Activated CD4-positive, CD25-positive, alpha-beta regulatory T cell treated with anti-CD3 and anti-CD28 coated beads, Interleukin-2, amount 50 U/mL, for 24 hours (primary cell): ENCODE measurements at regions not wholly inside any gene's neighbourhood (a gene's known extent, or its start where the extent isn't known, plus 50 kb on each side); places are given as distances from the start of the nearest gene placed in this dataset.

Experiments
- ATAC-seq, 2 donors: fragments of 150-1000 bp; cut with Tn5 transposase; one replicate each; pipeline ENCODE4 v1.10.0; 2021; ENCODE audit warnings: mild to moderate bottlenecking in 1 of 2, moderate library complexity in 1 of 2

- no peak for ATAC-seq
Measured at GRCh38 chr5:159764283-159765134, 151.8 kb upstream of the ADRA1B start.

- no peak for ATAC-seq
Measured at GRCh38 chr5:159765135-159765433, 151.2 kb upstream of the ADRA1B start.

- no peak for ATAC-seq
Measured at GRCh38 chr5:159765760-159766517, 150.3 kb upstream of the ADRA1B start.

GRCh38 chr5:159768243-159768642 lies 148.0 kb upstream of the ADRA1B start:
- no peak for ATAC-seq

- no peak for ATAC-seq
Measured at GRCh38 chr5:159772698-159773061, 143.6 kb upstream of the ADRA1B start.

GRCh38 chr5:159773062-159773924 lies 143.0 kb upstream of the ADRA1B start:
- ATAC-seq = peak; percentile 89 to 90

DNA sequence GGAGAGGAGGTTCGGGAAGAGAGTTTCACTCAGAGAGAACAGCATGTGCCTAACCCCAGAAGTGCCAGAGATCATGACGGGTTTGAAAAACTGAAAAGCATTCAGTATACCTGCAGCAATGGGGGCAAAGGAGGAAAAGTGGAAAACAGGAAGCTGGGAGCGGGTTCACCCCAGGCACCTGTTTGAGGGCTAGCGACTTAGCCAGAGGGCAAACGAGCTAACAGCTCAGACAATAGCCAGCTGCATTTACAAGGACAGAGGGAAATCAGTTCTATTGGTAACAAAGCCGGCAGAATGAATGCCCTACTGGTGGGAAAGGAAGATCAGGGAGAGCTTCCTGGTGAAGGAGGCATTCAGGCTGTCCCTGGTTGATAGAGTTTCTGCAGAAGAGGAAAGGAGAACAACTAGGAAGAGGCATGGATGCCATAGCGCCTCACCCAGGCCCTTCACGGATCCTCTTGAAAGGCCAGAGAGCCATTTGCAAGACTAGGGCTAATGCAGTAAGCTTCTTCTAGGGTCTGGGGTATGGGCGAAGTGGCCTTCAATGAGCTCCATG lies 141.7 kb upstream of the ADRA1B start:
- no peak for ATAC-seq

- no peak for ATAC-seq
Measured at GRCh38 chr5:159775890-159776289, 140.4 kb upstream of the ADRA1B start.

GRCh38 chr5:159777049-159777660 lies 139.1 kb upstream of the ADRA1B start:
- no peak for ATAC-seq

- ATAC-seq = no peak
Measured at GRCh38 chr5:159779481-159779880, 136.8 kb upstream of the ADRA1B start.

DNA sequence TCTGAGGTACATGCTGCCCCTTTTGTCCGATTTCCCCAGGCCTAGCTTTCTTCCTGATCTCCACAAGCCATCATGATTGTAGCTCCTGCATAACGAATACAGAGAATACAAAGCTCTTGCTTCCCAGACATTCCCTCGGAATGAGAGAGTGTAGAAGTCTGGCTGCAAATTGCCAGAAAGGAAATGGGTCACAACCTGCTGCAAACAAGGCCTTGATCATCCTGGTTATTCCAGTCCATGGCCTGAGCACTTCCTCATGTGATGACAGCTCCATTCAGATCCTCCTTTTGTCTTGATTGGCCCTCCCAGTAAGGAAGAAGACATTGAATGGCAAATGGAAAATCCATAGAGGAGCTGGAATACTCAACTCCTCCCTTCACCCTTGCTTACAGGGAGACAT lies 136.0 kb upstream of the ADRA1B start:
- no peak for ATAC-seq

DNA sequence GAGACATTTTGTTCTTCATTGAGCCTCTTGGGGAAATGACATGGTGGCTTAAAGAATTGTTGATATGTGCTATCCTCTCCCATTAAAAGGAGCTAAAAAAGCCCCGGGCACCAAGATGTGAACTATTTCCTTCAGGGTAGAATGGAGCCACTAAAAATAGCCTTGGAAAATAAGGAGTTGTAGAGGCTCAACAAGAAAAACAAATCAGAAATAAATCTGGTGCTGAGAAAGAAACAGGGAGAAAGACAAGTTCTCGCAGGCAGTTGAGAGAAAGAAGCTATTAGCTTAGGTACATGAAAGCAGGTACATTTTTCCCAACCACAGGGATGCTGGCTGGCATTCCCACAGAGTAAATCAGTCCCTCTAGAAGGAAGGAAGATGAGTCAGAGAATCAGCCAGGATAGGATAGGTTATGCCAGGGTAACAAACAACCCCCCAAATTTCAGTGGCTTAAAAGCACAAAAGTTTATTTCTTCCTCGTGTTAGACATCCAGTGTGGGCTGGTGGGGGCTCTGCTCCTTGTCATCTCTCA lies 134.6 kb upstream of the ADRA1B start:
- no peak for ATAC-seq

DNA sequence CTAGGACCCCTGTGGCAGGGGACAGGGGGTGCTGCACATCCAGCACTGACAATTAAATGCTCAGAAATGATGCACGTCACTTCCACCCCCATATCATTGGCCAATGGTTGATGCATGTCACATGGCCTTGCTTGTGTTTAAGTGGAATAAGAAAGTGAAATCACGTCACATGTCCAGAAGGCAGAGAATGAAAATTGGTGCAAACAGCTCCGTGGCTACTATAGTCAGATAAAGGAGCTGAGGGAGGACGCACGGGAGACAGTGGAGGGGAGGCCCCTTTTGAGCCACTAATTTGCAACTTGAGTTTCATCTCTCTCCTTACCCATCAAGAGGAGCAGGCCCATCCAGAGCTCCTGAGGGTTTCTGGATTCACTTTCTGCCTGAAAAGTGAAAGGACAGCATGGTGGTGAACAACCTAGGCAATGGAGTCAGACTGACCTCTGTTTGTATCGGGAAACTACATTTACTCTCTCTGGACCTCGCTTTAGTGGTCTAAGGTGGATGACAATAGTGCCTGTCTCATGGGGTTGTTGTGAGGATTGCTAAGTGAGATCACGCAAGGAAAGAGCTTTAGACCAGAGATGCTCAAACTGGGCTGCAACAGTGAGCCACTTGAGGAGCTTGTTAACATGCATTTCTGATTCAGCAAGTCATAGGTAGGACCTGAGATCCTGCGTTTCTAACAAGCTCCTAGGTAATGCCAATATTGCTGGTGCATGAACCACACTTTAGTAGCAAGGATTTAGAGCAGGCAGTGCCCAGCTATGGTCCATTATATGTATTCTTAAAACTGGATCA lies 133.9 kb upstream of the ADRA1B start:
- ATAC-seq = peak; percentile 7 to 34

DNA sequence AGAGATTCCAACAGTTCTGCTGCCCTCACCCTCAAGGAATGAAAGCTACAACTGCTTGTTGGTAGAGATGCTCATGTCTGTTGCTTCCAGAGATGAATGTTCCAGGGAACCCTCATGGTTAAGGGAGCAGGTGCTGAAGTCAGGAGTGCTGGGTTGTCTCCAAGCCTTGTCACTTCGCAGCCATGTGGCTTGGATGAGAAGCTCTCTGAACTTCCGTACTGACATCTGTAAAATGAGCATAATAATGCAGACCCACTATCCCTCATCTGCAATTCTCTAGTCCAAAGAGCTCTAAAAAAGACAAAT lies 133.3 kb upstream of the ADRA1B start:
- no peak for ATAC-seq

DNA sequence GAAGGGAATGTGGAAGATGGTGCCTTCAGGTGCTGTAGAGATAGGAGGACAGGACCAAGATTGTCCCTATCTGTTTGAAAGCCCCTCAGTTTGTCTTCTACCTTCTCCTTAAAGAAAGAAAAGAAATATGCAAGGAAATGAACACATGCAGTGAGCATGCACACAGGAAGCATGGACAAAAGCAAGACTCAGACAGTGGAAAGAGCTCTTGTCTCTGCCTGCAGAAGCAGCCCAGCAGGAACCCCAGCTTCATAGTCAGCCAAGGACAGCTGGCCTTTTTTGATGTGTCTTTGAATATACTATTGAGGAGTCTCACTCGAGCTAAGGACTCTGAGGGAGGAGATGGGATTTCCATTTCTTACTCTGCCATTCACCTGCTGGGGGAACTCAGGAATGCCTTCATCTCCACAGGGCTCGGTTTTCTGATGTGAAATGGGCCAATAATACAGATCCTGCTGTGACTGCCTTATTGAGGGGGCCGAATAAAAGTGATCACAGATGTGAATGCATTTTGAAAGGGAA lies 132.5 kb upstream of the ADRA1B start:
- ATAC-seq = no peak

DNA sequence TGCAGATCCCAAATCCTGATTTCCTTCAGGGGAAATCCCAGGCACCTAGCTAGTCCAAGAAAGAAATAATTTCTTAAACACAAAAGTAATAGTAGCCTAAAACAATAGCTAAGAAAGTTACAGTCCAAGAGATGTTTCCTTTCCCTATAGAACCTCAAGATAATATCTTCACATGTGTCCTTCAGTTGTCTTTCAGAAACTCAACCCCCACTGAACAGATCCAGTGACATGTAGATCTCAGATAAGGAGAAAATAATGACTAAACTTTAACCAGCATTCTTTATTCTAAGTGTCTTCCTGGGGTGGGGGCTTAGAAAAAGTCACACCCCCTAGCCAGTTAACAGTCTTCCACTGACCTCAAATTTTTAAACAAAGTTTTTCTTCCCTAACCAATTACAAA lies 131.3 kb upstream of the ADRA1B start:
- ATAC-seq = no peak

GRCh38 chr5:159785656-159786055 lies 130.6 kb upstream of the ADRA1B start:
- no peak for ATAC-seq

- no peak for ATAC-seq
Measured at GRCh38 chr5:159786201-159786600, 130.1 kb upstream of the ADRA1B start.

DNA sequence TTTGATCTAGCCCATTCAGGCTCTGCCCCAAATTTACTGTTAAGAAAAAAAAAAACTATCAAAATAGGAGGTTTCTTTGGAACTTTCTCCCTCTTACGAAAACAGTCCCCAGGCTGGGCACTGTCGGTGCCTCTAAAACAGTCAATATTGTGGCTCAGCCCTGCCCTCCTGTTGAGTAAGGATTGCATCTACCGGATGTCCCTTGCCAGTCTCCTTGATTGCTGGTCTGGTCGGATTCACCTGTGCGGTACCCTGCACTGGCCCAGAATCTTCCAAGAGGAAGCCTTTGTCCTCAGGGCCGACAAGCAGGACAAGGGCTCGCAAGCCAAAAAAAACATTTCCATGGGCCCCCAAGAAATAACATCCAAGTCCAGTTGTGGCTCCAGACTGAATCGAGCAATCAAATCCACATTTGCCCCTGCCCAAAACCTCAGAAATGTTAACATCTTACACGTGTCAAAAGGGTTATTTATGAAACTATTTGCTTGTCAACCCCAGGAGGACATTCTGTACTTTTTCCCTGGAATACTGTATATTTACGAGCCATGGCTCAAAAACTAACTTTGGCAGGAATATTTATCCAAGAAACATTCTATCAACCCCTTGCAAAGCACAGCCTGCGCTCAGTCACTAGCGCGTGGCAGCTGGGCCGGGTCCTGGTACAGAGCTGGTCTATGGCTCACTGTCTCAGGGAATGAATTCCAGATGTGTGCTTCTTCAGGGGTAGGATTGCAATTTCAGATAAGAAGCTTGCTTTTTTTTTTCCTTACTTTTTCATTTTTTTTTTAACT lies 129.2 kb upstream of the ADRA1B start:
- no peak for ATAC-seq

DNA sequence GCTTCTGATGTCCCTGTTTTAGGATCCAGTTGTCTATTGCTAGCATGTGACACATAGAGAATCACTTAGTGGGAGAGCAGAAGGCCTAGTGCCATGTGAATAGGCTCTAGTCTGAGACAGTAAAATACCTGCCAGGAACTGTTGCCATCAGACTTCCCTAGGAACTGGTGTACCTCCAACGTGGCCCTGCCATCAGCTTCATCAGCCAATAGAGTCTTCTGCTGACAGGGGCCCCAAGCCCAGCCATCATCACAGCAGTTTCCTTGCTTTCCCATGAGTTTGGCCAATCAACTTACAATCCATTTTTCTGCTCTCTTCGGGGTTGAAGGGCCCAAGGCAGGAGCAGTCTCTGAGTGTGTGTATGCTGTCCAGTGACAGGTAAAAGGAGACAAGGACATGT lies 128.4 kb upstream of the ADRA1B start:
- ATAC-seq = no peak
